ENCODE measurements at regions not wholly inside any gene's neighbourhood (a gene's known extent, or its start where the extent isn't known, plus 50 kb on each side); places are given as distances from the start of the nearest gene placed in this dataset.

GRCh38 chr2:66301022-66301766 is 133.7 kb upstream of the MEIS1 start:
- H3K27ac ChIP-seq: peak overlapping the region; percentile 45 to 56
- H3K4me3 ChIP-seq: no peak overlapping the region
- 1 to 95% (median 58%) methylated on average over 3 to 16 of the region's 20 CpGs for WGBS, 10 experiments
- ATAC-seq (replicated peaks in 6 of 8): peak; percentile 45 to 98 (median 95)
- peaks cover 16 to 22% of the 10 kb centered on the region in 2 donors for H3K4me1 ChIP-seq (replicated peaks in 1 of 2)
- in situ Hi-C loops (cut with MboI; ENCODE audit: low pct_unique_long_range_greater_than_20kb in 2 of 9, low sequenced_read_pairs in 9 of 9, unreplicated experiment in 9 of 9): no loop called here

GRCh38 chr2:66283787-66284186 is 151.1 kb upstream of the MEIS1 start:
- no peak overlapping the region for H3K27ac ChIP-seq
- WGBS, 10 experiments: 0 to 100% (median 73%) methylated on average over 1 of the region's 1 CpG; no CpG with 5 or more reads in 2 of the 10 experiments
- H3K4me1 ChIP-seq (replicated peaks in 1 of 2): peaks cover 0 to 8% of the 10 kb centered on the region in 2 donors
- in situ Hi-C loops (cut with MboI; ENCODE audit: low pct_unique_long_range_greater_than_20kb in 2 of 9, low sequenced_read_pairs in 9 of 9, unreplicated experiment in 9 of 9): no loop called here
- ATAC-seq (replicated peaks in 6 of 8): peak in 2 of 8 experiments; percentile 59 to 96
- no peak overlapping the region for H3K4me3 ChIP-seq

GRCh38 chr2:66281980-66282379 is 152.9 kb upstream of the MEIS1 start:
- in situ Hi-C loops (cut with MboI; ENCODE audit: low pct_unique_long_range_greater_than_20kb in 2 of 9, low sequenced_read_pairs in 9 of 9, unreplicated experiment in 9 of 9): no loop called here
- H3K4me3 ChIP-seq: no peak overlapping the region

GRCh38 chr2:66279024-66279423 is 155.9 kb upstream of the MEIS1 start:
- ATAC-seq (replicated peaks in 6 of 8): no peak
- H3K4me1 ChIP-seq (replicated peaks in 1 of 2): peaks cover 0 to 2% of the 10 kb centered on the region in 2 donors
- in situ Hi-C loops (cut with MboI; ENCODE audit: low pct_unique_long_range_greater_than_20kb in 2 of 9, low sequenced_read_pairs in 9 of 9, unreplicated experiment in 9 of 9): no loop called here
- no peak overlapping the region for H3K4me3 ChIP-seq
- WGBS, 10 experiments: 50 to 100% (median 94%) methylated on average over 1 to 5 of the region's 6 CpGs; no CpG with 5 or more reads in 3 of the 10 experiments
- H3K27ac ChIP-seq: no peak overlapping the region

More at GRCh38 chr2:66281980-66282379, 152.9 kb upstream of the MEIS1 start:
- Histone ChIP-seq H3K4me1 (replicated peaks in 1 of 2) (peaks cover 0 to 8% of the 10 kb centered on the region in 2 donors), H3K27ac (no peak overlapping the region)
- ATAC-seq (replicated peaks in 6 of 8): peak in 1 of 8 experiments; percentile 35

- WGBS, 10 experiments: 29 to 100% (median 69%) methylated on average over 1 of the region's 1 CpG; no CpG with 5 or more reads in 6 of the 10 experiments
- H3K4me1 ChIP-seq (replicated peaks in 1 of 2): peaks cover 14 to 33% of the 10 kb centered on the region in 2 donors
- H3K4me3 ChIP-seq: no peak overlapping the region
- no peak for ATAC-seq (replicated peaks in 6 of 8)
- in situ Hi-C loops (cut with MboI; ENCODE audit: low pct_unique_long_range_greater_than_20kb in 2 of 9, low sequenced_read_pairs in 9 of 9, unreplicated experiment in 9 of 9): no loop called here
- no peak overlapping the region for H3K27ac ChIP-seq
Measured at GRCh38 chr2:66275984-66276383, 158.9 kb upstream of the MEIS1 start.

- peaks cover 14 to 36% of the 10 kb centered on the region in 2 donors for H3K4me1 ChIP-seq (replicated peaks in 1 of 2)
- peak in 1 of 8 experiments; percentile 14 for ATAC-seq (replicated peaks in 6 of 8)
- H3K4me3 ChIP-seq: no peak overlapping the region
- 0 to 100% (median 81%) methylated on average over 1 to 4 of the region's 4 CpGs for WGBS, 10 experiments
- in situ Hi-C loops (cut with MboI; ENCODE audit: low pct_unique_long_range_greater_than_20kb in 2 of 9, low sequenced_read_pairs in 9 of 9, unreplicated experiment in 9 of 9): no loop called here
- H3K27ac ChIP-seq: no peak overlapping the region
Measured at GRCh38 chr2:66273933-66274490, 160.9 kb upstream of the MEIS1 start.

GRCh38 chr2:66272751-66273150 is 162.2 kb upstream of the MEIS1 start:
- H3K4me1 ChIP-seq (replicated peaks in 1 of 2): peaks cover 14 to 36% of the 10 kb centered on the region in 2 donors
- in situ Hi-C loops (cut with MboI; ENCODE audit: low pct_unique_long_range_greater_than_20kb in 2 of 9, low sequenced_read_pairs in 9 of 9, unreplicated experiment in 9 of 9): no loop called here
- ATAC-seq (replicated peaks in 6 of 8): no peak
- no peak overlapping the region for H3K27ac ChIP-seq
- no peak overlapping the region for H3K4me3 ChIP-seq
- WGBS, 10 experiments: 42 to 96% (median 79%) methylated on average over 1 to 6 of the region's 6 CpGs

GRCh38 chr2:66271777-66272176 is 163.1 kb upstream of the MEIS1 start:
- in situ Hi-C loops (cut with MboI; ENCODE audit: low pct_unique_long_range_greater_than_20kb in 2 of 9, low sequenced_read_pairs in 9 of 9, unreplicated experiment in 9 of 9): no loop called here
- peak in 1 of 8 experiments; percentile 23 for ATAC-seq (replicated peaks in 6 of 8)
- peaks cover 14 to 36% of the 10 kb centered on the region in 2 donors for H3K4me1 ChIP-seq (replicated peaks in 1 of 2)
- no peak overlapping the region for H3K4me3 ChIP-seq
- 0 to 51% (median 10%) methylated on average over 1 to 2 of the region's 2 CpGs; no CpG with 5 or more reads in 1 of the 10 experiments for WGBS, 10 experiments
- no peak overlapping the region for H3K27ac ChIP-seq

GRCh38 chr2:66270247-66270646 is 164.7 kb upstream of the MEIS1 start:
- no peak overlapping the region for H3K4me3 ChIP-seq
- in situ Hi-C loops (cut with MboI; ENCODE audit: low pct_unique_long_range_greater_than_20kb in 2 of 9, low sequenced_read_pairs in 9 of 9, unreplicated experiment in 9 of 9): no loop called here
- H3K4me1 ChIP-seq (replicated peaks in 1 of 2): peaks cover 14 to 36% of the 10 kb centered on the region in 2 donors
- ATAC-seq (replicated peaks in 6 of 8): no peak
- 33 to 100% (median 92%) methylated on average over 1 of the region's 1 CpG; no CpG with 5 or more reads in 5 of the 10 experiments for WGBS, 10 experiments
- no peak overlapping the region for H3K27ac ChIP-seq

GRCh38 chr2:66269166-66269565 is 165.8 kb upstream of the MEIS1 start:
- ATAC-seq (replicated peaks in 6 of 8): no peak
- Histone ChIP-seq H3K4me3 (no peak overlapping the region), H3K4me1 (replicated peaks in 1 of 2) (peaks cover 14 to 35% of the 10 kb centered on the region in 2 donors), H3K27ac (no peak overlapping the region)
- WGBS, 10 experiments: 0 to 100% (median 78%) methylated on average over 1 of the region's 1 CpG; no CpG with 5 or more reads in 4 of the 10 experiments
- in situ Hi-C loops (cut with MboI; ENCODE audit: low pct_unique_long_range_greater_than_20kb in 2 of 9, low sequenced_read_pairs in 9 of 9, unreplicated experiment in 9 of 9): no loop called here

GRCh38 chr2:66268756-66269155 is 166.2 kb upstream of the MEIS1 start:
- H3K27ac ChIP-seq: no peak overlapping the region
- H3K4me1 ChIP-seq (replicated peaks in 1 of 2): peaks cover 14 to 31% of the 10 kb centered on the region in 2 donors
- no peak for ATAC-seq (replicated peaks in 6 of 8)
- H3K4me3 ChIP-seq: no peak overlapping the region
- in situ Hi-C loops (cut with MboI; ENCODE audit: low pct_unique_long_range_greater_than_20kb in 2 of 9, low sequenced_read_pairs in 9 of 9, unreplicated experiment in 9 of 9): no loop called here

GRCh38 chr2:66264354-66264753 is 170.6 kb upstream of the MEIS1 start:
- H3K27ac ChIP-seq: no peak overlapping the region
- WGBS, 10 experiments: 25 to 100% (median 61%) methylated on average over 2 to 3 of the region's 3 CpGs
- ATAC-seq (replicated peaks in 6 of 8): no peak
- H3K4me3 ChIP-seq: no peak overlapping the region
- no peaks in the 10 kb centered on the region for H3K4me1 ChIP-seq (replicated peaks in 1 of 2)
- in situ Hi-C loops (cut with MboI; ENCODE audit: low pct_unique_long_range_greater_than_20kb in 2 of 9, low sequenced_read_pairs in 9 of 9, unreplicated experiment in 9 of 9): no loop called here

- ATAC-seq (replicated peaks in 6 of 8): no peak
- 21 to 71% (median 50%) methylated on average over 1 to 3 of the region's 3 CpGs; no CpG with 5 or more reads in 3 of the 10 experiments for WGBS, 10 experiments
- Histone ChIP-seq H3K4me1 (replicated peaks in 1 of 2) (peaks cover 9 to 14% of the 10 kb centered on the region in 2 donors), H3K27ac (no peak overlapping the region), H3K4me3 (no peak overlapping the region)
- in situ Hi-C loops (cut with MboI; ENCODE audit: low pct_unique_long_range_greater_than_20kb in 2 of 9, low sequenced_read_pairs in 9 of 9, unreplicated experiment in 9 of 9): no loop called here
Measured at GRCh38 chr2:66255867-66256266, 179.1 kb upstream of the MEIS1 start.

- no peak for ATAC-seq (replicated peaks in 6 of 8)
- Histone ChIP-seq H3K4me3 (no peak overlapping the region), H3K4me1 (replicated peaks in 1 of 2) (peaks cover 9 to 17% of the 10 kb centered on the region in 2 donors), H3K27ac (no peak overlapping the region)
- in situ Hi-C loops (cut with MboI; ENCODE audit: low pct_unique_long_range_greater_than_20kb in 2 of 9, low sequenced_read_pairs in 9 of 9, unreplicated experiment in 9 of 9): no loop called here
Measured at GRCh38 chr2:66255136-66255535, 179.8 kb upstream of the MEIS1 start.

All from motor neuron (in vitro differentiated cells).